ENCODE measurements at regions not wholly inside any gene's neighbourhood (a gene's known extent, or its start where the extent isn't known, plus 50 kb on each side); places are given as distances from the start of the nearest gene placed in this dataset.

- Histone ChIP-seq H3K27ac (no peak overlapping the region), H3K36me3 (no peaks in the 10 kb centered on the region), H3K4me1 (no peaks in the 10 kb centered on the region), H3K27me3 (no peaks in the 10 kb centered on the region), H3K4me3 (no peak overlapping the region), H3K9me3 (no peaks in the 10 kb centered on the region)
- TF ChIP-seq EP300 (IDR thresholded peaks at IDR 0.05): no peak
- 75 to 100% methylated on average over 1 to 2 of the region's 2 CpGs for WGBS, 2 donors (ENCODE audit: low coverage in 1 of 2)
- no peak for ATAC-seq
These were observed 713.7 kb upstream of the EPHA7 start for GRCh38 chr6:94133106-94133505.

- Histone ChIP-seq H3K36me3 (no peaks in the 10 kb centered on the region), H3K27me3 (no peaks in the 10 kb centered on the region), H3K4me1 (no peaks in the 10 kb centered on the region), H3K4me3 (no peak overlapping the region), H3K27ac (no peak overlapping the region), H3K9me3 (no peaks in the 10 kb centered on the region)
- ATAC-seq: no peak
- 100% methylated on average over 2 of the region's 2 CpGs for WGBS, 2 donors (ENCODE audit: low coverage in 1 of 2)
- TF ChIP-seq CTCF (IDR thresholded peaks at IDR 0.05) (no peak), EP300 (IDR thresholded peaks at IDR 0.05) (no peak), POLR2AphosphoS5 (IDR thresholded peaks at IDR 0.05) (no peak), POLR2A (IDR thresholded peaks at IDR 0.05) (no peak)
These were observed 711.9 kb upstream of the EPHA7 start for GRCh38 chr6:94131271-94131670.

GRCh38 chr6:94130478-94130877, 711.1 kb upstream of the EPHA7 start:
- Histone ChIP-seq H3K36me3 (no peaks in the 10 kb centered on the region), H3K27ac (no peak overlapping the region), H3K27me3 (no peaks in the 10 kb centered on the region), H3K4me1 (no peaks in the 10 kb centered on the region), H3K4me3 (no peak overlapping the region), H3K9me3 (no peaks in the 10 kb centered on the region)
- ATAC-seq: no peak
- WGBS, 2 donors (ENCODE audit: low coverage in 1 of 2): 9 to 14% methylated on average over 1 of the region's 1 CpG
- TF ChIP-seq POLR2A (IDR thresholded peaks at IDR 0.05): no peak

GRCh38 chr6:94129926-94130325, 710.6 kb upstream of the EPHA7 start:
- no peak for TF ChIP-seq POLR2AphosphoS5 (IDR thresholded peaks at IDR 0.05)
- no peak for TF ChIP-seq POLR2A (IDR thresholded peaks at IDR 0.05)
- TF ChIP-seq CTCF (IDR thresholded peaks at IDR 0.05): no peak
- no peak for TF ChIP-seq EP300 (IDR thresholded peaks at IDR 0.05)
- Histone ChIP-seq H3K4me3 (no peak overlapping the region), H3K9me3 (no peaks in the 10 kb centered on the region), H3K4me1 (no peaks in the 10 kb centered on the region), H3K36me3 (no peaks in the 10 kb centered on the region), H3K27ac (no peak overlapping the region), H3K27me3 (no peaks in the 10 kb centered on the region)
- ATAC-seq: no peak

- Histone ChIP-seq H3K4me3 (no peak overlapping the region), H3K27me3 (no peaks in the 10 kb centered on the region), H3K27ac (no peak overlapping the region), H3K36me3 (no peaks in the 10 kb centered on the region), H3K9me3 (no peaks in the 10 kb centered on the region), H3K4me1 (no peaks in the 10 kb centered on the region)
- 27 to 36% methylated on average over 1 of the region's 1 CpG for WGBS, 2 donors (ENCODE audit: low coverage in 1 of 2)
- TF ChIP-seq POLR2A (IDR thresholded peaks at IDR 0.05) (no peak), EP300 (IDR thresholded peaks at IDR 0.05) (no peak), POLR2AphosphoS5 (IDR thresholded peaks at IDR 0.05) (no peak), CTCF (IDR thresholded peaks at IDR 0.05) (no peak)
- no peak for ATAC-seq
These were observed 708.4 kb upstream of the EPHA7 start for GRCh38 chr6:94127716-94128115.

GRCh38 chr6:94124333-94124732, 705.0 kb upstream of the EPHA7 start:
- TF ChIP-seq EP300 (IDR thresholded peaks at IDR 0.05) (no peak), POLR2A (IDR thresholded peaks at IDR 0.05) (no peak), POLR2AphosphoS5 (IDR thresholded peaks at IDR 0.05) (no peak), CTCF (IDR thresholded peaks at IDR 0.05) (no peak)
- no peaks in the 10 kb centered on the region for H3K4me1 ChIP-seq
- no peak overlapping the region for H3K27ac ChIP-seq
- 93% methylated on average over 1 of the region's 1 CpG; no CpG with 5 or more reads in 1 of the 2 donors for WGBS, 2 donors (ENCODE audit: low coverage in 1 of 2)
- no peaks in the 10 kb centered on the region for H3K36me3 ChIP-seq
- H3K9me3 ChIP-seq: no peaks in the 10 kb centered on the region
- H3K27me3 ChIP-seq: no peaks in the 10 kb centered on the region
- ATAC-seq: no peak
- no peak overlapping the region for H3K4me3 ChIP-seq
